ENCODE measurements at regions not wholly inside any gene's neighbourhood (a gene's known extent, or its start where the extent isn't known, plus 50 kb on each side); places are given as distances from the start of the nearest gene placed in this dataset.

GRCh38 chr6:128801621-128802020 is 81.3 kb upstream of the LAMA2 start:
- TF ChIP-seq EZH2 (IDR thresholded peaks at IDR 0.05; ENCODE audit: low read length), result no peak
- TF ChIP-seq, protein P1, sequence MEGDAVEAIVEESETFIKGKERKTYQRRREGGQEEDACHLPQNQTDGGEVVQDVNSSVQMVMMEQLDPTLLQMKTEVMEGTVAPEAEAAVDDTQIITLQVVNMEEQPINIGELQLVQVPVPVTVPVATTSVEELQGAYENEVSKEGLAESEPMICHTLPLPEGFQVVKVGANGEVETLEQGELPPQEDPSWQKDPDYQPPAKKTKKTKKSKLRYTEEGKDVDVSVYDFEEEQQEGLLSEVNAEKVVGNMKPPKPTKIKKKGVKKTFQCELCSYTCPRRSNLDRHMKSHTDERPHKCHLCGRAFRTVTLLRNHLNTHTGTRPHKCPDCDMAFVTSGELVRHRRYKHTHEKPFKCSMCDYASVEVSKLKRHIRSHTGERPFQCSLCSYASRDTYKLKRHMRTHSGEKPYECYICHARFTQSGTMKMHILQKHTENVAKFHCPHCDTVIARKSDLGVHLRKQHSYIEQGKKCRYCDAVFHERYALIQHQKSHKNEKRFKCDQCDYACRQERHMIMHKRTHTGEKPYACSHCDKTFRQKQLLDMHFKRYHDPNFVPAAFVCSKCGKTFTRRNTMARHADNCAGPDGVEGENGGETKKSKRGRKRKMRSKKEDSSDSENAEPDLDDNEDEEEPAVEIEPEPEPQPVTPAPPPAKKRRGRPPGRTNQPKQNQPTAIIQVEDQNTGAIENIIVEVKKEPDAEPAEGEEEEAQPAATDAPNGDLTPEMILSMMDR (optimal IDR thresholded peaks at IDR 0.05 in 1 of 3, IDR thresholded peaks at IDR 0.05 in 1 of 3, conservative IDR thresholded peaks at IDR 0.05 in 1 of 3; ENCODE audit: extremely low read depth in 1 of 3, insufficient read depth in 2 of 3, low read length in 3 of 3), result no peak
